ENCODE measurements at regions not wholly inside any gene's neighbourhood (a gene's known extent, or its start where the extent isn't known, plus 50 kb on each side); places are given as distances from the start of the nearest gene placed in this dataset.

DNA sequence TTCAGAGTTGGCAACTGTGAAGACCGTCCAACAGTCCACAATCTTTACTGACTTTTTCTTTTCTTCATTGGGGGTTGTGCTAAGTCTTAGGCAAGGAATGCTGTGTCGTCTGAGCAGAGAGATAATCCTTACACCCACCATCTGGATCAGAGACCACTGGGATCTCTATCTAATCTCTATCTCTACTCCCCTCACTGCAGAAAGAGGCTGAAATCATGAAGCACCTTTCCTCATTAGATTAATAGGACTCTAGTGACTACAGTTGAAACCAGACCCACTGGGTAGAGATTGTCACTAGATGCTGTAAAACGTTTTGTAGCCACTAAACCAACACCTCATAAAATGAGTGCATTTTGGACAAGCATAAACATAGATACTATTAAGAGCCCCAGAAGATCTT, 387.4 kb upstream of the CELF2 start:
- Histone ChIP-seq H3K4me3 (ENCODE audit: low read depth, low read length, poor library complexity, severe bottlenecking) (no peak overlapping the region), H2AFZ (ENCODE audit: low read length) (no peak overlapping the region), H3F3A (ENCODE audit: insufficient read depth, low read length) (no peaks in the 10 kb centered on the region), H4K20me1 (ENCODE audit: insufficient read depth, low read length) (no peaks in the 10 kb centered on the region), H3K36me3 (ENCODE audit: insufficient read depth, low read length) (no peaks in the 10 kb centered on the region), H3K4me1 (ENCODE audit: insufficient read depth, low read length, severe bottlenecking) (no peaks in the 10 kb centered on the region), H3K9me2 (ENCODE audit: low read depth, low read length) (no peaks in the 10 kb centered on the region), H3K27me3 (ENCODE audit: insufficient read depth, low read length) (no peaks in the 10 kb centered on the region), H3K27ac (ENCODE audit: low read depth, low read length, poor library complexity, severe bottlenecking) (no peak overlapping the region), H3K9me3 (ENCODE audit: low read length) (no peaks in the 10 kb centered on the region), H3K79me2 (ENCODE audit: insufficient read depth, low read length) (no peaks in the 10 kb centered on the region), H3K9ac (ENCODE audit: low read length) (no peak overlapping the region), H3K4me2 (ENCODE audit: low read length) (no peak overlapping the region)
- TF ChIP-seq, protein P1, sequence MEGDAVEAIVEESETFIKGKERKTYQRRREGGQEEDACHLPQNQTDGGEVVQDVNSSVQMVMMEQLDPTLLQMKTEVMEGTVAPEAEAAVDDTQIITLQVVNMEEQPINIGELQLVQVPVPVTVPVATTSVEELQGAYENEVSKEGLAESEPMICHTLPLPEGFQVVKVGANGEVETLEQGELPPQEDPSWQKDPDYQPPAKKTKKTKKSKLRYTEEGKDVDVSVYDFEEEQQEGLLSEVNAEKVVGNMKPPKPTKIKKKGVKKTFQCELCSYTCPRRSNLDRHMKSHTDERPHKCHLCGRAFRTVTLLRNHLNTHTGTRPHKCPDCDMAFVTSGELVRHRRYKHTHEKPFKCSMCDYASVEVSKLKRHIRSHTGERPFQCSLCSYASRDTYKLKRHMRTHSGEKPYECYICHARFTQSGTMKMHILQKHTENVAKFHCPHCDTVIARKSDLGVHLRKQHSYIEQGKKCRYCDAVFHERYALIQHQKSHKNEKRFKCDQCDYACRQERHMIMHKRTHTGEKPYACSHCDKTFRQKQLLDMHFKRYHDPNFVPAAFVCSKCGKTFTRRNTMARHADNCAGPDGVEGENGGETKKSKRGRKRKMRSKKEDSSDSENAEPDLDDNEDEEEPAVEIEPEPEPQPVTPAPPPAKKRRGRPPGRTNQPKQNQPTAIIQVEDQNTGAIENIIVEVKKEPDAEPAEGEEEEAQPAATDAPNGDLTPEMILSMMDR (IDR thresholded peaks at IDR 0.05; ENCODE audit: low read length), result no peak
- no peak for TF ChIP-seq EZH2 (IDR thresholded peaks at IDR 0.05; ENCODE audit: borderline replicate concordance, low read length)

DNA sequence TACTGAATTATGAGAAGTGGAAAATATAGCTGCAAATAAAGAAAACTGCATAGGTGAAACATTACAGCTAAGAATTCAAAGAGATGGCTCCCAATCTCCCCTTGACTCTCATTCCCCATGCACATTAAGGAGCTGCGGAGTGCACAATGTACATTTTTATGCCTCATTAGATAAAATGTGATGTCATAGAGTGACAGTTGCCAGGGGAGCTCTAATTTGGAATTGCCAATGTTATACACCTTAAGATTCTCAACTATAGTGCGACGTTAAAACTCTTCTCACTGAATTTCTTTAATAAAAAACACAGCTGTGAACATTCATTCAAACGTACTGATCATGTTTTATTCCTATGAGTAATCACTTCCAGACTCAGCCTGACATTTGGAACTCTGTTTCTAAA, 386.9 kb upstream of the CELF2 start:
- H3K4me1 ChIP-seq (ENCODE audit: insufficient read depth, low read length, severe bottlenecking), result no peaks in the 10 kb centered on the region
- no peaks in the 10 kb centered on the region for H3K36me3 ChIP-seq (ENCODE audit: insufficient read depth, low read length)
- no peaks in the 10 kb centered on the region for H3F3A ChIP-seq (ENCODE audit: insufficient read depth, low read length)
- no peak overlapping the region for H3K27ac ChIP-seq (ENCODE audit: low read depth, low read length, poor library complexity, severe bottlenecking)
- H4K20me1 ChIP-seq (ENCODE audit: insufficient read depth, low read length), result no peaks in the 10 kb centered on the region
- no peaks in the 10 kb centered on the region for H3K79me2 ChIP-seq (ENCODE audit: insufficient read depth, low read length)
- no peaks in the 10 kb centered on the region for H3K27me3 ChIP-seq (ENCODE audit: insufficient read depth, low read length)
- no peak overlapping the region for H2AFZ ChIP-seq (ENCODE audit: low read length)
- H3K4me2 ChIP-seq (ENCODE audit: low read length), result no peak overlapping the region
- no peak overlapping the region for H3K4me3 ChIP-seq (ENCODE audit: low read depth, low read length, poor library complexity, severe bottlenecking)
- H3K9me2 ChIP-seq (ENCODE audit: low read depth, low read length), result no peaks in the 10 kb centered on the region
- no peak overlapping the region for H3K9ac ChIP-seq (ENCODE audit: low read length)
- H3K9me3 ChIP-seq (ENCODE audit: low read length), result no peaks in the 10 kb centered on the region
- TF ChIP-seq, protein P1 (IDR thresholded peaks at IDR 0.05; ENCODE audit: low read length), result no peak

DNA sequence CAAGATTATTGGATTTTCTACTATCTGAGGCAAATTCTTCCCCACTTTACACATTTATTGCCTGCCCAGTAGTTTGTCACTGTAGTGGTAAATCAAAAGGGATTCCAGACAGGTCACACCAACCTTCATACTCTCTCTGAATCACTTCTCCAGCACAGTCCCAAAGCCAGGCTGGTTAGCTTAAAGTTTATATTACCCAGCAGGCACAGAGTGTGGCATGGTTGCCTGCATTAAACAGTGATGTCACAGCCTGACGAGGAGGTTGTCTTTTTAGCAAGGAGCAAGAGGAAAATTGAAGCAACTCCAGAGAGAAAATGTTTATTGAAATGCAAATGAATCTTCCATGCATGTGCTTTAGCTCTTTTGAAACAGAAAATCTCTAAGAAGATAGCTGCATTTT, 375.5 kb upstream of the CELF2 start:
- Histone ChIP-seq H3K27ac (ENCODE audit: low read depth, low read length, poor library complexity, severe bottlenecking) (no peak overlapping the region), H3K4me1 (ENCODE audit: insufficient read depth, low read length, severe bottlenecking) (no peaks in the 10 kb centered on the region), H3K4me2 (ENCODE audit: low read length) (no peak overlapping the region), H3K27me3 (ENCODE audit: insufficient read depth, low read length) (no peaks in the 10 kb centered on the region), H2AFZ (ENCODE audit: low read length) (no peak overlapping the region), H3K79me2 (ENCODE audit: insufficient read depth, low read length) (no peaks in the 10 kb centered on the region), H3F3A (ENCODE audit: insufficient read depth, low read length) (no peaks in the 10 kb centered on the region), H3K9me2 (ENCODE audit: low read depth, low read length) (no peaks in the 10 kb centered on the region), H3K36me3 (ENCODE audit: insufficient read depth, low read length) (no peaks in the 10 kb centered on the region), H3K9me3 (ENCODE audit: low read length) (no peaks in the 10 kb centered on the region), H3K9ac (ENCODE audit: low read length) (no peak overlapping the region), H3K4me3 (ENCODE audit: low read depth, low read length, poor library complexity, severe bottlenecking) (no peak overlapping the region), H4K20me1 (ENCODE audit: insufficient read depth, low read length) (no peaks in the 10 kb centered on the region)
- no peak for TF ChIP-seq EZH2 (IDR thresholded peaks at IDR 0.05; ENCODE audit: borderline replicate concordance, low read length)
- TF ChIP-seq, protein P1 (IDR thresholded peaks at IDR 0.05; ENCODE audit: low read length), result no peak
